GM18868 (cell line): ENCODE measurements at regions not wholly inside any gene's neighbourhood (a gene's known extent, or its start where the extent isn't known, plus 50 kb on each side); places are given as distances from the start of the nearest gene placed in this dataset.

ENCODE experiments used
- ATAC-seq: cut with Tn5 transposase; IDR thresholded peaks from one replicate; pipeline ENCODE4 v1.9.1; 2021; ENCODE audit warnings: mild to moderate bottlenecking, moderate library complexity; ENCODE audit not compliant: unreplicated experiment

DNA sequence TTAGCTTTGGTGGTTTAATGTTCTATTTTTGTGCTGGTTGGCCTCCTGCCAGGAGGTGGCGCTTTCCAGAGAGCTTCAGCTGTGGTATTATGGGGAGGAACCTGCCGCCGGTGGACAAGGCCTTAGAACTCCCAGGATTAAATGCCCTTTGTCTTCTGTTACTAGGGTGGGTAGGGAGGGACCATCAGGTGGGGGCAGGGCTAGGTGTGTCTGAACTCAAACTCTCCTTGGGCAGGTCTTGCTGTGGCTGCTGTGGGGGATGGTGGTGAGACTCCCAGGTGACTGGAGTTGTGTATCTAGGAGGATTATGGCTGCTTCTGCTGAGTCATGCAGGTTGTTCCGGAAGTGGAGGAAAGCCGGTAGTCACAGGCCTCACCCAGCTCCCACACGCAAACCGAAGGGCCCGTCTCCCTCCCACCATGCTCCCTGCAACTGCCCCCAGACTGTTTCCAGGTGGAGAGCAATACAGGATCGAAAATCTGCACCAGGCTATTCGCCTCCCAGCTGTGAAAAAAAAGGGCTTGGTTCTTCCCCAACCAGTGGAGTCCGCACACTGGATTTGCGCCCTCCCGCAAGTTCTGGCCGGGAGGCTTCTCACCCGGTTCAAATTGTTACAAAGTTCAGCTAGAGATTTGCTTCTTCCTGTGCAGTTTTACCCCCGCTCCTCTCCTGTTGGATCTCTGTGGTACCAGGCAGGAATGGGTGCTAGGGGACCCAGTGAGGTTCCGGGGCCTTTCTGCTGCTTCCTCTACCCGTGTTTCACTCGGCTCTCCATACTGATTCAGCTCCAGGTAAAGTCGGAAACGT lies 220.5 kb downstream of the CENPF start:
- ATAC-seq = no peak

DNA sequence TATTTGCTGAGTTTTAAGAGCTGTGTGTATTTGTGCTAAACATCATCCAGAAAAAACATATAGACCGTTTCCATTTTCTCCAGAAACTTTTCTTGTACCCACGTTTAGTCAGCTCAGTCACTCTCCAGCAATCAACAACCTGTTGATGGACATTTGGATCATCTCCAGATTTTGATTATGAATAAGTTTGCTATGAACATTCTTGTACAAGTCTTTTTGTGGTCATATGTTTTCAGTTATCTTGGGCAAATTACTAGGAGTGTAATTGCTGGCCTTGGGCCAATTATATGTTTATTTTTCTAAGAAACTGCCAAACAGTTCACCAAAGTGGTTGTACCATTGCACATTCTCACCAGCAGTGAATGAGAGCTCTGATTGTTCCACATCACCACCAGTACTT lies 221.8 kb downstream of the CENPF start:
- ATAC-seq = no peak

DNA sequence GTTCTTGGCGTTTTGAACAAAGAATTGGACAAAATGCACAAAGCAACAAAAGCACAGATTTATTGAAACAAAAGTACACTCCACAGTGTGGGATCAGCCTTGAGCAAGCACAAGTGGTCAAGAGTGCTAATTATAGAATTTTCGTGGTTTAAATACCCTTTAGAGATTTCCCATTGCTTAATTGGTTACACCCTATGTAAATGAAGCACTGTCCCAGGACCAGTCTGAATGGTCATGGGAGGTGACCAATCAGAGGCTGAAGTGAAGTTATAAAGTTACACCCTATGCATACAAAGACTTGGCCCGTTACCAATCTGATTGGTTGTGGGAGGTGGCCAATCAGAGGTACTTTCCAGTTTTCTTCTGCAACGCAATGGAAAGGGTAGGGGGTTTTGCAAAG lies 223.6 kb downstream of the CENPF start:
- ATAC-seq = no peak

DNA sequence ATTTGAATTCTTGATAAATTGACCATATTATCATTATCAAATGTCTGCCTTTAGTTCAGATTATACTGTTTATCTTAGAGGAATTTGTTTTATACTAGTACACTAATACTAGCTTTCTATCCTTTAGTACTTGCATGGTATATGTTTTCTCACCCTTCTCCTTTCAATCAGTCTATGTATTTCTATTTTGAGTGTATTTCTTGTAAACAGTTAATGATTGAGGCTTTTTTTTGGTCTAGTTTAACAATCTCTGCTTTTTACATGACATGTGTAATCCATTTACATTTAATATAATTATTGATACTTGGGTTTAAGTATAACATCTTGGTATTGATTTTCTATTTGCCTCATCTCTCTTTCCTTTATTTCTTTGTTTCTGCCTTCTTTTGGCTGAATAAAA lies 224.9 kb downstream of the CENPF start:
- ATAC-seq = no peak

DNA sequence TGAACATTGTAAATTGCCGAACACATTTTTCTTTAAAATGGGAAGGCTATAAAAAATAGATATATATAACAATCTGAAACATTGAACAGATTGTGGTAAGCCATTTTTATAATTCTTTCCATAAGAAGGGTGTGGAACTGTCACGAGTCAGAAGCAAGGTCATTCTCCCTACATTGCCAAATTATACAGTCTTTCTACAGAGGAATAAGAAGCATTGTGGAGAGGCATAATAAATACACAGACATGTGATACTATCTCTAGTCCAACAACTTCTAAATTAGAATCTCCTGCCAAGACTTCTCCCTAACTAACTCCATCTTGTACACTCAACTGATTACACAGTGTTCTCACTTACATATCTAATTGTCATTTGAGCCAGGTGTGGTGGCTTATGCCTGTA lies 227.9 kb downstream of the CENPF start:
- no peak for ATAC-seq

DNA sequence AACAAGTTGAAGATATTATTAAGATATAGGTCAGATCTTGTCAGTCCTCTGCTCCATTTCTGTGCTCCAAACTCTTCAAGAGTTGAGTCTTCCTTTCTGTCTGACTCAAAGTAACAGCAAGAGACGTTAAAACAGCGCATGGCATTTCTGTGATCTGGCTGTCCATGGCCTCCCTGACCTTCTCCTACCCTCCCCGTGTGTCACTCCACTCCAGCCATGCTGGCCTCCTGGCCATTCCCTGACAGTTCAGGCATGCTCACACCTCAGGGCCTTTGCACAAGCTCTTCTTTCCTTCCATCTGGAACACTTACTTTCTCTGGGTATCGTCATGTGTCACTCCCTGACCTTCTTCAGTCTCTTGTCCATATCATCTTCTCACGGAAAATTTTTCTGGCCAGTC lies 229.0 kb downstream of the CENPF start:
- ATAC-seq = no peak

DNA sequence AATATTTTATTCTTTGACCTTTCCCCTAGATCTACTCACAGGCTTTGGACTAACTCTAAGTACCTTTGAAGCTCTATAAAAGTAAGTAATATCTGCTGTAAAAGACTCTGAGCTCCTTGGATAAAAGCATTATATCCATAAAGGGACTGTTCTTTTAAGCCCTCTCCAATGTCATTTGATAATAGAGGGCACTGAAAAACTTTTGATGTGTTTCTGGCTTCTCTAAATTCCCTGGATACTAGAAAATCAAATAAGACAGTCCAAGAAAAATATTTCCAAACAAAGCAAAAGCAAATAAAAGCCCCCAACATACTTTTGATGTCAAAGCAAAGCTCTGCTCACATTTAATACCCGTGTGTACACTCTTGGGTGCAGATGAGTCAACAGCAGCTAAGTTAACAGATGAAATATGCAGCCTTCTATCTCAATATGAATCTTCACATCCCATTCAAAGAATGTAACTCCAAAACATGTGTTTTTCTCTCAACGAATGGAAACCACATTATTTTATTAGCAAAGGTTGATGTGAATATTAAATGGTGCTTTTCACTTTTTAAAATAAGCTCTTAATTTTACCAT lies 230.3 kb downstream of the CENPF start:
- no peak for ATAC-seq

DNA sequence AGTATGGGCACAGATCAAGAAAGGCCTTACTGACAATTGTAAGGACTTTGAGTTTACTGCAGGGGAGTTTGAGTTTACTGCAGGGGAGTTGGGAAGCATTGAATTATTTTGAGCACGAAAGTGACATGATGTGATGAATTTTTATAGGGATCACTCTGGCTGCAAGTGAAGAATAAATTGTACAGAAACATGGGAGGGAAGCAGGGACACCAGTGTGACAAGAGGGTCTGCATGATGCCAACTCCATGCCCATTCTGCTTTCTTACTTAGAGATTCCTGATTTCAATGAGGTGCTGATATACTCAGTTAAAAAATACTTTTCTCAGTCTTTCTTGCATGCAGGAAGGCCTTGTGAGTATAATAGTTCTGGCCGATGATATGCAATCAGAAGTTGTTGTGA lies 234.4 kb downstream of the CENPF start:
- no peak for ATAC-seq

DNA sequence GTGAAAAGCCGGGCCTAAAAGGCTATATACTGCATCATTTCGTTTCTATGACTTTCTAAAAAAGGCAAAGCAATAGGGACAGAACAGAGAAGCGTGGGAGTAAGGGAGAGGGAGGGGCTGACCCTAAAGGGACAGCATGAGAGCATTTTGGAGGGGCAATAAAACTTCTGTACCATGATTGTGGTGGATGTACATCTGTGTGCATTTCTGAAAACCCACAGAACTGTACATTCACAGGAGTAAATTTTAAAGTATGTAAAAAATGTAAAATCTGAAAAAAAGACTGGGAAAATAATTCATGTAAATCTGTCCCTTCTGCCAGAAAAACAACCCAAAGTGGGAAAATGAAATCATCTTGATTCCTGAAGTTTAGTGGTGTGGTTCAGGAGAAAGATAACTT lies 235.4 kb downstream of the CENPF start:
- ATAC-seq = no peak

DNA sequence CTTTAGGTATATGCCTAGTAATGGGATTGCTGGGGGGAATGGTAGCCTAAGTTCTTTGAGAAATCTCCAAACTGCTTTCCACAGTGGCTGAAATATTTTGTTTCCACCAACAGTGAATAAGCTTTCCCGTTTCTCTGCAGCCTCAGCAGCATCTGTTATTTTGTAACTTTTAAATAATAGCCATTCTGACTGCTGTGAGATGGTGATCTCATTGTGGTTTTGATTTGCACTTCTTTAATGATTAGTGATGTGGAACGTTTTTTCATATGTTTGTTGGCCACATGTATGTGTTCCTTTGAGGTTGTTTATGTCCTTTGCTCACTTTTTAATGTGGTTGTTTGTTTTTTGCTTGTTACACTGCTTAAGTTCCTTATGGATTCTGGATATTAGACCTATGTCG lies 237.4 kb downstream of the CENPF start:
- ATAC-seq = no peak

DNA sequence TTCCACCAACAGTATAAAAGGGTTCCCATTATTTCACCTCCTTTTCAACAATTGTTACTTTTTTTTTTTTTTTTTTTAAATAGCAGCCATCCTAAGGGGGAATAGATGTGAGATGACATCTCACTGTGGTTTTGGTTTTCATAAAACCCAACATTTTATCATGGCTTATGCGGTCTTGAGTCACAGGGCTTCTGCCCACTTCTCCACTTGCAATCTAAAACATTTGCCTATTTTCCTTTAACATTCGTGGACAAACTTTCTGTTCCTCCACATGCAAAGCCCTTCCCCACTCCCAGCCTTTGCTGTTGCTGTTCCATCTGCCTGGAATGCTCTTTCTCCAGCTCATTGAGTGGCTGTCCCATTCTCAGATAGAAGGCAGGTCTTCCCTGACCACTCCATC lies 239.7 kb upstream of the KCNK2 start:
- ATAC-seq = no peak

DNA sequence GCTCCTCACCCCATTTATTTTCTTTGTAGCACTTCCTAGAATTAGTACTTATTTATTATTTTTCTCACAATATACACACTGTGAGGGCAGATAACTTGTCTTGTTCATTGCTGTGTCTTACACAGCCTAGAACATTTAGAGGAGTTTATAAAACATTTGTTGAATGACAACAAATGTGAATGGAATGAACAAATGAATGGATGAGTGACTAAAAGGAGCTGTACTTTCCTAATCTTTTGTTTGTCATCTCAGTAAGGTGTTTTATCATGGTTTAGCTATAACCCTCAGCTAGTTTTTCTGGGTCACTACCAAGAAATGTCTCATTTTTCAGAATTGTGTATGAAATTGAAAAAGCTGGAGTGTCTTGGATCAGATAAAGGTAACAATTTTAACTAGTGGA lies 239.3 kb upstream of the KCNK2 start:
- ATAC-seq = no peak

DNA sequence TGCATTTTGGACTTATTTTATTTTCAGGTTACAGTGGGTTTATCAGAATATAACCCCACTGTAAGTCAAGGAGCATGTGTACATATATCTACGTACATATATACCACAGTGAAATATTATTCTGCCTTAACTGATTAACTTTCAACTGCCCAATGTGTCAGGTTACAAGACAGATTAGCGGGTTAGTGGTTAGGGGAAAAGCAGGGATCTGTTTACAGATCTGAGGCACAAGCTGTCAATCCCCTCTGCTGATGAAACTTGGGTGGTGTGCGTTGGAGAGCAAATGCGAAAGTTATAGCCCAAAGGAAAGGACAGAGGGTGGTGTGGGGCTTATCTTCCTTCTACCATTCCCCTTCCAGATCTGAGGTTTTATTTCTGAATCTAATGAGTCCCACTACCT lies 238.2 kb upstream of the KCNK2 start:
- ATAC-seq = no peak

DNA sequence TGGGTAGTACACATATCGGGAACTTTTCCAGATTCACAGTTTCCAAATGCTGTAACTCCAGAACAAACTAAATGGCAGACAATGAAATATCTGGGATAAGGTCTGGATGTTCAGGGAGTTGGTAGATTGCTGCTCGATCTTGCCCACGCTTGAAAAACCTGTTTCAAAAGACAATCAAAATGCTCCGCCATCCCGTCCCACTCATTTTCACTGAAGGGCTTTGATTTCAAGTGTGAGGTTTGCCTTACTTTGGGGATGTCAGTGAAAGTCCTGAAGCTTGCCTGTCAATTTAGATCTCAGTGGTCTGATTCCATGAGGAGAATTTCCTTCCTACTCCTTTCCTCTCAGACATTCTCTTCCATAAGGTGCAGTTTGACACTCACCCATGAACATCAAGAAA lies 236.3 kb upstream of the KCNK2 start:
- no peak for ATAC-seq

DNA sequence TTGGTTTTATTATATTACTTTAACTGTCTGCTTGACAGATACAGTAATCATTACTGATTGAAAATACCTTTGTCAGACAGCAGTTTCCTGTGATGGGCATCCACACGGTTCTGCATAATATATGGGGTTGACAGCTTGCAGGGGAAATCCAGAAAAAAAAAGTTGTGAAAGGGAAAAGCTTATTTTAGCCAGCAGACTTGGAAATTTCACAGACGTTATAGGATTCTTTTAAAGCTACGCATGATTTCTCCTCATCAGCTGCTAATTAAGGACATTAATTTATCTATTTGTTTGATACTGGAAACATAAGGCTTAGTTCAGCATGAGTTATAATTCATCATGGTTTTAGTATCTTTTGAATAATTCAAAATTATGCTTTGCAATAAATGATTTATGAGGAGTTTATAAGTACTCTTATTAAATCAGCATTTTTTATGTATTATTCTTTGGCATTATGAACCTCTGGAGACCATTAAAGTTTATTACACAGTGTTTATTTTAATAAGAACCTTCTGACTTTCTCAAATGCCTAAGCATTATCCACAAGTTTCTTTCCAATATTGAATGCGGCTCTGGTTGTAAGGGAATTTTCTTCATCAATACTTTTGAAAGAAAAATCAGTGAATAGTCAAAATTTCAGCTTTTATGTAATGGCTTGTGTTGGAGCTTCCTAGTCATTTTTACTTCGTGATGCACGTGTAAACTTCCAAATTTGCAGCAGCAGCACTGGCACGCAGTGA lies 235.3 kb upstream of the KCNK2 start:
- ATAC-seq = no peak

DNA sequence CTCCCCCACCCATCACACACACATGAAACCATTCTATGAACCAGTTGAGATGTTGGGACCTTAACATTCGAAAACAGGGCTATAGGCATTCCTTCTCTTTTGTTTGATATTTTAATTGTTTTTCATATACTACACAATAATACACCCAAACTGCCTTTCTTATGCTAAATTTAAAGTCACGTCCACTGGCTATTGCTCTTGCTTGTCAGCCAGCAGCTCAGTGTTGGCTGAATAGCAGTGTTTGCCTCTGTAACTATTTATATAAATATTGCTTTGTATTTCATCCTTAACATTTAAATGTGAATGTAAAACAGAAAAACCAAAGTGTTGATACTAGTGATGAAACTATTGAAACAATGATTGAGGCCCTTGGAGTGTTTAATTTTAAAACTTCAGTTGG lies 234.4 kb upstream of the KCNK2 start:
- ATAC-seq = no peak

DNA sequence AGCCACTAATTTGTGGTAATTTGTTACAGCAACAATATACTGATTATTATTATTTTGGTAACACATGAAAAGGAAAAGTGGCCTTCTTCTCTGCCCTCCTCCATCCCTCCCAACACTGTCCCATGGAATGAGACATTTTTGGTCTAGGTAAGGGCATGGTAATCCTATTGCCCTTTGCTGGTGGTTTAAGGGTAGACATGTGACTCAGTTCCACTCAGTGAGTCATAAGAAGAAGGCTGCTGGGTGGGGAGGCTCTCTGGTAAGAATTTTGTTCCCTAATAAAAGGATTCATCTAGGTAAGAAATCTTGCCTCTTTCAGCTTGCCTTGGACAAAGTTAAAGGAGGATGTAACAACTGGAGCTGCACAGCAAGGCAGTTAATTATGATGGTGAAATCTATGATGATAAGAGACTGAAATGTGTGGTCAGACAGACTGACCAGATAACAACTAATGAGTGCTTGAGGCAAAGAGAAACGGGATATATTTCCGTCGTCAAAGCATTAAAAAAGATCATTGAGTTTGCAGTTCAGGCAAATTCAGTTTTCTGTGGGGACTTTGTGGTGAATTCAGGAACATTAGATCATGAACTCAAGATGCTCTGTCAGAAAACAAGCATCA lies 232.0 kb upstream of the KCNK2 start:
- no peak for ATAC-seq

DNA sequence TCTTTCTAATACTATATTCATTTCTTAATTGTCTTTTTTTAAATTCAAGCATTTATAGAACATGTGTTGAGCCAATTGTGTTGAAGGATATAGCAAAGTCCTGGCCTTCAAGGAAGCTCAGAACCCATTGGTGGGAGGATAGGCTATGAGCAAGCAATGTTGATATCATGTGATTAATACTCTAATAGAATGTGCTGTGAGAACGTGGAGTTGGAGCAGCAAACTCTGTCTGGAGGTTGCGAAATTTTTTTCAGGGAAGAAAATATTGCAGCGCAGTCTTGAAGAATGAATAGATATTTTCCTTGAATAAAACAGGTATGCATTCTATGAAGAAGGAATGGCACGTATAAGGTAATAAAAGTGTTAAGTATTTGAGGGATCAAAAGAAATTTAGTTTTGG lies 229.2 kb upstream of the KCNK2 start:
- ATAC-seq = no peak

DNA sequence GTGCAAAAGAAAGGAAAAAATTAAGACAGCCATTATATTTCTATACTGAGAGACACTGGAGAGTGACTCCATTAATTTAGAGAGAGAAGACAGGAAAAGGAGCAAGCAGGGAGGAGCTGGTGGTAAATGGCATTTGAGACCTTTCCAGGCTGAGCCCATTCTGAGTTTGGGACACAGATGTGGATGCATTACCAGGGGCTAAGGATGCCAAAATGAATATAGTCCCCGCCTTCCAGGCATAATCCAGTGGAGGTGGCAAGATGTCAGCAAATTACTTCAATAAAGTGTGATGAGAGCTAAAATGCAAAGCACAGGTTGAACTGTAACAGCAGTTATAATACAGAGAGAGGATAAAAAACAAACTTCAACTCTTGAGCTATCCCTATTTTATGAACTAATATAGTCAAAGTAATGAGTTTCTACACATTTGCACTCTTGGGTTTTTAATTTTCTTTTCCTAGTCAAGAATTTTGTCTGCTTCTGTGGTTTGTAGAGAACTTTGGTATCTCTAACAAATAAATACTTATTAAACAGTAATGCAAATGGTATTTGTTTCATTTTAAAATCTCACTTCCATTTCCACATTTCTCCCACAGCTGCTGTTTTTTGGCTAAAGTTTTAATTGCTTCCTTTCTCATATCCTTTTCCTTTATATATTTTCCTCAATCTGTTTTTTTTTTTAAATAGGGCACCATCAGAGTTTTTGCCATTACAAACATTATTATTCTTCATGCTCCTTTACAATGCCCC lies 228.2 kb upstream of the KCNK2 start:
- no peak for ATAC-seq

DNA sequence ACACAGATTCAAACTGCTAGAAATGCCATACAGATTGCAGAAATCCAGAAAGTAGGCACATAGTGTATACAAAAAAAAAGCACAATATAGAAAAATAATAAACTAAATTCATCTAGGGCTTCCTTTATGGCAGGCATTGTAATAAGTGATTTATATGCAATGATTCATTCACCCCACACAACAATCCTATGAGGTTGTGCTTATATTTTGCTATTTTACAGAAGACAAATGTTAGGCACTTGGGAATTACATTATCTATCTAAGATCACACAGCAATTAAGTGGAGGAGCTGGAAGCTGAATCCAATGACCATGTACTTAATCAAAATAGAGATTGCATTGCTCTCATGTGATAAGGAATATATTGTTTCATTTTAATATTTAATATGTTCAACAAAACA lies 225.7 kb upstream of the KCNK2 start:
- no peak for ATAC-seq

DNA sequence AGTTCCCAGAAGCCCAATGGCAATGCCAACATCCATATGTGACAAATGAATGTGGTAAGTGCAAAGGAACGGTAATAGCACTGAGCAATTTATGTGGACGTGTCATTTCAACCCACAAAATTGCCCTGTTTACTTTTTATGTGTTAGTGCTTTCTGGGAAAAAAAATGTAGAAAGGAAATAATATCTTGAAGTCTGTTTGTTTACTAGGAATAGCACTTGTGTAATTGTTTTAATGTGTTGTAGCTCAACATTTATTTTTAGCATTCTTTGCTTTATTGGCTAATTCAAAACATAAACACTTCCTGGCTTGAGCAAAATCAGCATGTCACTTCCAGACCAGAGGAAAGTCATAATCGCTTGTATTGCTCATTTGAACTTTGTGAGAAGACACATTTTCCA lies 224.8 kb upstream of the KCNK2 start:
- no peak for ATAC-seq
